Gastrocnemius medialis (tissue), 4 donors: ENCODE measurements at regions not wholly inside any gene's neighbourhood (a gene's known extent, or its start where the extent isn't known, plus 50 kb on each side); places are given as distances from the start of the nearest gene placed in this dataset.

Experiments
- POLR2A ChIP-seq, 2 donors: fragments of 450-650 bp; IDR thresholded peaks; one replicate each; pipeline ENCODE4 v1.6.1; 2017; ENCODE audit warnings: antibody characterized with exemption in 2 of 2, mild to moderate bottlenecking in 2 of 2, moderate library complexity in 2 of 2
- TF ChIP-seq, protein P1 (sequence below), 5 experiments: fragments of 450-650 bp in 3 of 5; fragments of 200-600 bp in 2 of 5; sonication (generic) in 2 of 5; IDR thresholded peaks in 4 of 5; conservative IDR thresholded peaks in 1 of 5; 1 replicate in 4 of 5; 2 replicates in 1 of 5; pipeline ENCODE4 v1.5.1; 2016 to 2019; ENCODE audit warnings: antibody characterized with exemption in 5 of 5, mild to moderate bottlenecking in 3 of 5, moderate library complexity in 3 of 5

- TF ChIP-seq POLR2A (IDR thresholded peaks at IDR 0.05) = no peak
- TF ChIP-seq, protein P1, sequence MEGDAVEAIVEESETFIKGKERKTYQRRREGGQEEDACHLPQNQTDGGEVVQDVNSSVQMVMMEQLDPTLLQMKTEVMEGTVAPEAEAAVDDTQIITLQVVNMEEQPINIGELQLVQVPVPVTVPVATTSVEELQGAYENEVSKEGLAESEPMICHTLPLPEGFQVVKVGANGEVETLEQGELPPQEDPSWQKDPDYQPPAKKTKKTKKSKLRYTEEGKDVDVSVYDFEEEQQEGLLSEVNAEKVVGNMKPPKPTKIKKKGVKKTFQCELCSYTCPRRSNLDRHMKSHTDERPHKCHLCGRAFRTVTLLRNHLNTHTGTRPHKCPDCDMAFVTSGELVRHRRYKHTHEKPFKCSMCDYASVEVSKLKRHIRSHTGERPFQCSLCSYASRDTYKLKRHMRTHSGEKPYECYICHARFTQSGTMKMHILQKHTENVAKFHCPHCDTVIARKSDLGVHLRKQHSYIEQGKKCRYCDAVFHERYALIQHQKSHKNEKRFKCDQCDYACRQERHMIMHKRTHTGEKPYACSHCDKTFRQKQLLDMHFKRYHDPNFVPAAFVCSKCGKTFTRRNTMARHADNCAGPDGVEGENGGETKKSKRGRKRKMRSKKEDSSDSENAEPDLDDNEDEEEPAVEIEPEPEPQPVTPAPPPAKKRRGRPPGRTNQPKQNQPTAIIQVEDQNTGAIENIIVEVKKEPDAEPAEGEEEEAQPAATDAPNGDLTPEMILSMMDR (IDR thresholded peaks at IDR 0.05 in 4 of 5, conservative IDR thresholded peaks at IDR 0.05 in 1 of 5) = no peak
Observed at GRCh38 chr13:50227361-50227760, 212.1 kb downstream of the KCNRG start.
